ENCODE measurements at regions not wholly inside any gene's neighbourhood (a gene's known extent, or its start where the extent isn't known, plus 50 kb on each side); places are given as distances from the start of the nearest gene placed in this dataset.
"Not testable (repeated sequence)": the region's sequence is repeated elsewhere in the genome, so short reads cannot be mapped to it uniquely, and the experiment has no call there.

- not testable (repeated sequence) for TF ChIP-seq POLR2AphosphoS5, SPI1, POU2F2, TAF1, POLR2A (IDR thresholded peaks at IDR 0.05; ENCODE audit: low read depth, low read length)
Observed at GRCh38 chr5:136564431-136564830, 199.1 kb upstream of the TRPC7 start.

Measured in GM12891 (cell line).